SU-DHL-6 (cell line): ENCODE measurements at regions not wholly inside any gene's neighbourhood (a gene's known extent, or its start where the extent isn't known, plus 50 kb on each side); places are given as distances from the start of the nearest gene placed in this dataset.
"Not testable (repeated sequence)": the region's sequence is repeated elsewhere in the genome, so short reads cannot be mapped to it uniquely, and the experiment has no call there.

Source experiments
- H2AFZ ChIP-seq: fragments of 200-600 bp; sonication (generic); 2 replicates; pipeline ENCODE4 v1.6.1; 2014; ENCODE audit warnings: low read depth, mild to moderate bottlenecking, moderate library complexity, mixed read lengths, antibody characterized with exemption, low read length; ENCODE audit not compliant: severe bottlenecking
- H3F3A ChIP-seq: fragments of 200-600 bp; shearing (Covaris generic); 2 replicates; pipeline ENCODE4 v1.6.0; 2016; ENCODE audit warnings: antibody characterized with exemption, mild to moderate bottlenecking; ENCODE audit not compliant: insufficient read depth
- H3K27ac ChIP-seq: fragments of 200-600 bp; sonication (generic); 2 replicates; pipeline ENCODE4 v1.5.1; 2016; ENCODE audit warnings: low read depth, mild to moderate bottlenecking, low read length, moderate library complexity, mixed read lengths
- H3K27me3 ChIP-seq: fragments of 200-600 bp; sonication (generic), shearing (Covaris generic); 2 replicates; pipeline ENCODE4 v1.6.0; 2014; ENCODE audit warnings: mild to moderate bottlenecking, low read length
- H3K36me3 ChIP-seq: fragments of 200-600 bp; sonication (generic); 2 replicates; pipeline ENCODE4 v1.6.1; 2014; ENCODE audit warnings: mild to moderate bottlenecking, low read length, mixed read lengths
- H3K4me2 ChIP-seq: fragments of 300-600, 200-600 bp; shearing (Covaris generic), sonication (generic); 2 replicates; pipeline ENCODE4 v1.6.0; 2014; ENCODE audit warnings: low read length, low read depth, mild to moderate bottlenecking; ENCODE audit not compliant: poor library complexity, severe bottlenecking
- H3K4me3 ChIP-seq: fragments of 200-600 bp; sonication (generic); 2 replicates; pipeline ENCODE4 v1.5.1; 2014; ENCODE audit warnings: antibody characterized with exemption, low read length, mild to moderate bottlenecking, mixed read lengths; ENCODE audit not compliant: insufficient read depth, poor library complexity, severe bottlenecking
- H3K79me2 ChIP-seq: fragments of 200-600 bp; sonication (generic); 2 replicates; pipeline ENCODE4 v1.6.1; 2014; ENCODE audit warnings: mild to moderate bottlenecking, low read length, moderate library complexity; ENCODE audit not compliant: insufficient read depth
- H3K9ac ChIP-seq: fragments of 200-600 bp; sonication (generic); 2 replicates; pipeline ENCODE4 v1.7.0; 2014; ENCODE audit warnings: mild to moderate bottlenecking, low read length
- H3K9me2 ChIP-seq: fragments of 200-600 bp; sonication (generic); replicated peaks from 2 replicates; pipeline ENCODE4 v1.6.1; 2014; ENCODE audit warnings: low read length; ENCODE audit not compliant: insufficient read depth
- H3K9me3 ChIP-seq: fragments of 200-600 bp; sonication (generic); 2 replicates; pipeline ENCODE4 v1.6.1; 2014; ENCODE audit warnings: low read length, mixed read lengths; ENCODE audit not compliant: insufficient read depth
- H4K20me1 ChIP-seq: fragments of 200-600 bp; sonication (generic); 2 replicates; pipeline ENCODE4 v1.6.1; 2014; ENCODE audit warnings: low read depth, mild to moderate bottlenecking, antibody characterized with exemption, low read length, moderate library complexity, mixed read lengths
- EZH2phosphoT487 ChIP-seq: fragments of 200-600 bp; sonication (generic), shearing (Covaris generic); conservative IDR thresholded peaks from 2 replicates; pipeline ENCODE4 v1.6.1; 2018; ENCODE audit warnings: mild to moderate bottlenecking, antibody characterized with exemption, low read length, moderate library complexity, mixed read lengths
- TF ChIP-seq, protein P1 (sequence below): fragments of 200-600 bp; sonication (generic); IDR thresholded peaks from one replicate; pipeline ENCODE4 v1.5.1; 2017; ENCODE audit warnings: antibody characterized with exemption, mild to moderate bottlenecking, low read length, moderate library complexity; ENCODE audit not compliant: insufficient read depth, poor library complexity, severe bottlenecking

DNA sequence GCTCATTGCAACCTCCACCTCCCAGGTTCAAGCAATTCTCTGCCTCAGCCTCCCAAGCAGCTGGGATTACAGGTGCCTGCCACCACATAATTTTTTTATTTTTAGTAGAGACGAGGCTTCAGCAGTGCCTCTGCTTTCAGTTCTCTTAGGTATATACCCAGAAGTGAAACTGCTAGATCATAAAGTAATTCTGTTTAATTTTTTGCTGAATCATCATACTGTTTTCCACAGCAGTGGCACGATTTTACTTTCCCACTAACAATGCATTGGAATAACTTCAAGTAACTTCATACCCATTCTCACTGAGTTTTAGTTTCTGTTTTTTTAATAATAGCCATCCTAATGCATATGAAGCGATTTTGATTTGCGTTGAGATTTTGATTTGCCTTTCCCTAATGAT lies 148.0 kb upstream of the G2E3 start:
- Histone ChIP-seq H3K36me3 (no peaks in the 10 kb centered on the region), H2AFZ (no peak overlapping the region), H3K79me2 (no peaks in the 10 kb centered on the region), H3K9me2 (no peaks in the 10 kb centered on the region), H3K27ac (no peak overlapping the region), H3F3A (no peaks in the 10 kb centered on the region), H4K20me1 (no peaks in the 10 kb centered on the region), H3K4me3 (no peak overlapping the region), H3K9ac (no peak overlapping the region), H3K9me3 (0 out of 2 replicates have a peak, but pooled peaks cover 7% of the 10 kb centered on the region), H3K4me2 (no peak overlapping the region), H3K27me3 (no peaks in the 10 kb centered on the region)
- no peak for TF ChIP-seq EZH2phosphoT487
- TF ChIP-seq, protein P1, sequence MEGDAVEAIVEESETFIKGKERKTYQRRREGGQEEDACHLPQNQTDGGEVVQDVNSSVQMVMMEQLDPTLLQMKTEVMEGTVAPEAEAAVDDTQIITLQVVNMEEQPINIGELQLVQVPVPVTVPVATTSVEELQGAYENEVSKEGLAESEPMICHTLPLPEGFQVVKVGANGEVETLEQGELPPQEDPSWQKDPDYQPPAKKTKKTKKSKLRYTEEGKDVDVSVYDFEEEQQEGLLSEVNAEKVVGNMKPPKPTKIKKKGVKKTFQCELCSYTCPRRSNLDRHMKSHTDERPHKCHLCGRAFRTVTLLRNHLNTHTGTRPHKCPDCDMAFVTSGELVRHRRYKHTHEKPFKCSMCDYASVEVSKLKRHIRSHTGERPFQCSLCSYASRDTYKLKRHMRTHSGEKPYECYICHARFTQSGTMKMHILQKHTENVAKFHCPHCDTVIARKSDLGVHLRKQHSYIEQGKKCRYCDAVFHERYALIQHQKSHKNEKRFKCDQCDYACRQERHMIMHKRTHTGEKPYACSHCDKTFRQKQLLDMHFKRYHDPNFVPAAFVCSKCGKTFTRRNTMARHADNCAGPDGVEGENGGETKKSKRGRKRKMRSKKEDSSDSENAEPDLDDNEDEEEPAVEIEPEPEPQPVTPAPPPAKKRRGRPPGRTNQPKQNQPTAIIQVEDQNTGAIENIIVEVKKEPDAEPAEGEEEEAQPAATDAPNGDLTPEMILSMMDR = no peak

DNA sequence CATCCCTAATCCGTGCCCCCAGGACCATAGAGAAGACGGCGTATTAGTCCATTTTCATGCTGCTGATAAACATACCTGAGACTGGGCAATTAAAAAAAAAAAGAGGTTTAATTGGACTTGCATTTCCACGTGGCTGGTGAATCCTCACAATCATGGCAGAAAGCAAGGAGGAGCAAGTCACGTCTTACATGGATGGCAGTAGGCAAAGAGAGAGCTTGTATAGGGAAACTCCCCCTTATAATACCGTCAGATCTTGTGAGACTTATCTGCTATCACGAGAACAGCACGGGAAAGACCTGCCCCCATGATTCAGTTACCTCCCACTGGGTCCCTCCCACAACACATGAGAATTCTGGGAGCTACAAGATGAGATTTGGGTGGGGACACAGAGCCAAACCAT lies 145.8 kb upstream of the G2E3 start:
- H3K36me3 ChIP-seq, H3K9me2 ChIP-seq, H3K9me3 ChIP-seq, H3K79me2 ChIP-seq, H4K20me1 ChIP-seq, H3K9ac ChIP-seq, H3K4me3 ChIP-seq, H3K4me2 ChIP-seq, H3K27me3 ChIP-seq, H3K27ac ChIP-seq, H3F3A ChIP-seq, H2AFZ ChIP-seq: not testable (repeated sequence)

DNA sequence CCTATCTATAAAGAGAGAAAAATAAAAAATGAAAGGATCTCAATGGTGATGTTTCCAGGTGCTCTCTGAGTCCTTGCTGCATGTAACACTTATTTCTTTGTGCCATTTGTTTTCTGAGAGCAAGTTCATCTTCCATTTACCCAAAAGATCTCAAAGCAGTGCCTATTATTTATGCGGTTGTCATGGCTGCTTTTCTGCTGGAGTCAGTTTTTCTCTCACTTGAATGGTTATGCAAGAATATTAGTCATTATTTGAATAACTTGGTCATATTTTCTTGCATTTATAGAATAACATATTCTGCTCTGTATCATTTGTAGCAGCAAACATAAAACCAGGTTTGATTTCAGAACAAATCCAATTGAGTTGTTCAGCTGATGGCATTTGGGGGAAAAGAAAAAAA lies 141.8 kb upstream of the G2E3 start:
- Histone ChIP-seq H3K9me3 (0 out of 2 replicates have a peak, but pooled peaks cover 6% of the 10 kb centered on the region), H3K9ac (no peak overlapping the region), H3K79me2 (no peaks in the 10 kb centered on the region), H3K9me2 (no peaks in the 10 kb centered on the region), H2AFZ (no peak overlapping the region), H3K36me3 (no peaks in the 10 kb centered on the region), H3K27me3 (no peaks in the 10 kb centered on the region), H3F3A (no peaks in the 10 kb centered on the region), H3K4me2 (no peak overlapping the region), H4K20me1 (no peaks in the 10 kb centered on the region), H3K4me3 (no peak overlapping the region), H3K27ac (no peak overlapping the region)
- TF ChIP-seq, protein P1 = no peak
- TF ChIP-seq EZH2phosphoT487 = no peak

DNA sequence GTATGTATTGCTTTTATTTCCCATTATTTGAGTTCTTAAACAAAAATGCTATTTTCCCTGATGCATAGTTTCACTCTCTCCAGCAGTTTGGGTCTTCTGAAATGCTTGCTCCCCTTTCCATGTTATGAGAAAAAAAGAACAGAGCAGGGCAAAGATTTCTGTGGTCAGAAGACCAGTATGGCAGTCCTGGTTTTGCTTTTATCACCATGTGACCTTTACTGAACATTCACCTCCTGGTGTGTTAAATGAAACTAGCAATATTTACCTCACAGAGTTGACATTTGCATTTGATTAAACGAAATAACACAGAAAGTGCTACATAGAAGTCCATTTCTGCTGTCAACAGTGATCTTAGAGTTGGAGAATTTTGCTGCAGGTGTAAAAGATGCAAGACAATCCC lies 141.0 kb upstream of the G2E3 start:
- no peak overlapping the region for H3K4me2 ChIP-seq

More for the DNA sequence above, 141.0 kb upstream of the G2E3 start:
- Histone ChIP-seq H3K4me3 (no peak overlapping the region), H3K9ac (no peak overlapping the region), H3K9me3 (no peaks in the 10 kb centered on the region), H3K27ac (no peak overlapping the region), H2AFZ (no peak overlapping the region), H3K9me2 (no peaks in the 10 kb centered on the region), H4K20me1 (no peaks in the 10 kb centered on the region), H3K27me3 (no peaks in the 10 kb centered on the region), H3F3A (no peaks in the 10 kb centered on the region), H3K36me3 (no peaks in the 10 kb centered on the region), H3K79me2 (no peaks in the 10 kb centered on the region)
- no peak for TF ChIP-seq EZH2phosphoT487
